ENCODE measurements at regions not wholly inside any gene's neighbourhood (a gene's known extent, or its start where the extent isn't known, plus 50 kb on each side); places are given as distances from the start of the nearest gene placed in this dataset.

- TF ChIP-seq ZBTB40 (IDR thresholded peaks at IDR 0.05) (no peak), ZBTB40 (CRISPR knock-in tag; IDR thresholded peaks at IDR 0.05) (no peak), ZNF780A (CRISPR knock-in tag; IDR thresholded peaks at IDR 0.05) (no peak), POLR2A (IDR thresholded peaks at IDR 0.05; ENCODE audit: insufficient read depth in 1 of 2, low read depth in 2 of 2, low read length in 2 of 2) (no peak), CTCF (CRISPR knock-in tag; IDR thresholded peaks at IDR 0.05) (no peak), POLR2AphosphoS5 (IDR thresholded peaks at IDR 0.05; ENCODE audit: low read depth, low read length) (no peak), ZFX (CRISPR knock-in tag; IDR thresholded peaks at IDR 0.05; ENCODE audit: low read depth) (no peak), NFIC (IDR thresholded peaks at IDR 0.05; ENCODE audit: low read length) (no peak), NR2F1 (CRISPR knock-in tag; IDR thresholded peaks at IDR 0.05) (no peak), EZH2 (conservative IDR thresholded peaks at IDR 0.05; ENCODE audit: low read depth, low read length) (no peak), HMGA1 (CRISPR knock-in tag; conservative IDR thresholded peaks at IDR 0.05) (no peak), THRA (CRISPR knock-in tag; IDR thresholded peaks at IDR 0.05; ENCODE audit: borderline replicate concordance) (no peak), ADNP (CRISPR knock-in tag; IDR thresholded peaks at IDR 0.05) (no peak), FOXP1 (IDR thresholded peaks at IDR 0.05) (no peak), FOXP1 (CRISPR knock-in tag; IDR thresholded peaks at IDR 0.05) (no peak)
Observed at GRCh38 chr18:51371929-51372328, 174.4 kb upstream of the MEX3C start.

Data from HepG2 (cell line).